Coronary artery (tissue), 2 donors: ENCODE measurements at regions not wholly inside any gene's neighbourhood (a gene's known extent, or its start where the extent isn't known, plus 50 kb on each side); places are given as distances from the start of the nearest gene placed in this dataset.
"Not testable (repeated sequence)": the region's sequence is repeated elsewhere in the genome, so short reads cannot be mapped to it uniquely, and the experiment has no call there.

Source experiments
- DNase-seq: peaks from one replicate; pipeline ENCODE4 v3.0.0-alpha.2; 2017; ENCODE audit warnings: low spot score
- H3K27ac ChIP-seq, 2 donors: fragments of 200-600 bp; sonication (generic); one replicate each; pipeline ENCODE4 v1.5.1; 2016 to 2019
- H3K4me3 ChIP-seq: fragments of 200-600 bp; sonication (generic); 2 replicates; pipeline ENCODE4 v1.5.1; 2016; ENCODE audit warnings: mild to moderate bottlenecking, moderate library complexity
- CTCF ChIP-seq: fragments of 200-600 bp; sonication (generic); IDR thresholded peaks from one replicate; pipeline ENCODE4 v1.5.1; 2019; ENCODE audit warnings: antibody characterized with exemption

GRCh38 chr13:110976785-110977184 lies 61.9 kb upstream of the ANKRD10 start:
- DNase-seq = no peak
- H3K27ac ChIP-seq = no peak overlapping the region
- no peak for TF ChIP-seq CTCF
- no peak overlapping the region for H3K4me3 ChIP-seq

- H3K4me3 ChIP-seq = no peak overlapping the region
- no peak for TF ChIP-seq CTCF
- no peak overlapping the region for H3K27ac ChIP-seq
- DNase-seq = no peak
Measured at GRCh38 chr13:110973007-110973700, 58.3 kb upstream of the ANKRD10 start.

- DNase-seq = no peak
- no peak for TF ChIP-seq CTCF
- Histone ChIP-seq H3K4me3 (no peak overlapping the region), H3K27ac (no peak overlapping the region)
Measured at GRCh38 chr13:110971486-110971885, 56.6 kb upstream of the ANKRD10 start.

- not testable (repeated sequence) for DNase-seq, H3K27ac ChIP-seq, H3K4me3 ChIP-seq
Measured at GRCh38 chr13:110967156-110967855, 52.4 kb upstream of the ANKRD10 start.

GRCh38 chr13:110965755-110966134 lies 50.9 kb upstream of the ANKRD10 start:
- Histone ChIP-seq H3K4me3 (no peak overlapping the region), H3K27ac (no peak overlapping the region)
- TF ChIP-seq CTCF = no peak
- no peak for DNase-seq

GRCh38 chr13:110965038-110965754 lies 50.3 kb upstream of the ANKRD10 start:
- DNase-seq = no peak
- no peak overlapping the region for H3K4me3 ChIP-seq

More at GRCh38 chr13:110965038-110965754, 50.3 kb upstream of the ANKRD10 start:
- no peak for TF ChIP-seq CTCF
- no peak overlapping the region for H3K27ac ChIP-seq
